AG09319 (cell line): ENCODE measurements at regions not wholly inside any gene's neighbourhood (a gene's known extent, or its start where the extent isn't known, plus 50 kb on each side); places are given as distances from the start of the nearest gene placed in this dataset.

Source experiments
- DNase-seq: peaks from one replicate; pipeline ENCODE4 v3.0.0-alpha.2; 2010; ENCODE audit warnings: low read depth; ENCODE audit errors: extremely low read depth
- TF ChIP-seq, protein P1 (sequence below): IDR thresholded peaks from 2 replicates; pipeline ENCODE4 v1.5.1; 2011; ENCODE audit warnings: low read depth, mild to moderate bottlenecking, inconsistent platforms, low read length, moderate library complexity

DNA sequence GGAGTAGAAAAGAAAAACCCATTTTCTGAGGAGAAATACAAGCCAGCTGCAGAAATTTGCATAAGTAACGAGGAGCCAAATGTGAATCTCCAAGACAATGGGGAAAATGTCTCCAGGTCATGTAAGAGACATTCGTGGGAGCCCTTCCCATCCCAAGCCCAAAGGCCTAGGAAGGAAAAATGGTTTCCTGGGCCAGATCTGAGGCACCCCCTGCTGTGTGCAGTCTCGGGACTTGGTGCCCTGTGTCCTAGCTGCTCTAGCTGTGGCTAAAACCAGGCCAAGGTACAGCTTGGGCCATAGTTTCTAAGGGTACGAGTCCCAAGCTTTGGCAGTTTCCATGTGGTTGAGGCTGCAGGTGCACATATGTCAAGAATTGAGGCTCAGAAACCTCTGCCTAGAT, 444.9 kb downstream of the PCDH20 start:
- TF ChIP-seq, protein P1, sequence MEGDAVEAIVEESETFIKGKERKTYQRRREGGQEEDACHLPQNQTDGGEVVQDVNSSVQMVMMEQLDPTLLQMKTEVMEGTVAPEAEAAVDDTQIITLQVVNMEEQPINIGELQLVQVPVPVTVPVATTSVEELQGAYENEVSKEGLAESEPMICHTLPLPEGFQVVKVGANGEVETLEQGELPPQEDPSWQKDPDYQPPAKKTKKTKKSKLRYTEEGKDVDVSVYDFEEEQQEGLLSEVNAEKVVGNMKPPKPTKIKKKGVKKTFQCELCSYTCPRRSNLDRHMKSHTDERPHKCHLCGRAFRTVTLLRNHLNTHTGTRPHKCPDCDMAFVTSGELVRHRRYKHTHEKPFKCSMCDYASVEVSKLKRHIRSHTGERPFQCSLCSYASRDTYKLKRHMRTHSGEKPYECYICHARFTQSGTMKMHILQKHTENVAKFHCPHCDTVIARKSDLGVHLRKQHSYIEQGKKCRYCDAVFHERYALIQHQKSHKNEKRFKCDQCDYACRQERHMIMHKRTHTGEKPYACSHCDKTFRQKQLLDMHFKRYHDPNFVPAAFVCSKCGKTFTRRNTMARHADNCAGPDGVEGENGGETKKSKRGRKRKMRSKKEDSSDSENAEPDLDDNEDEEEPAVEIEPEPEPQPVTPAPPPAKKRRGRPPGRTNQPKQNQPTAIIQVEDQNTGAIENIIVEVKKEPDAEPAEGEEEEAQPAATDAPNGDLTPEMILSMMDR = no peak
- no peak for DNase-seq

DNA sequence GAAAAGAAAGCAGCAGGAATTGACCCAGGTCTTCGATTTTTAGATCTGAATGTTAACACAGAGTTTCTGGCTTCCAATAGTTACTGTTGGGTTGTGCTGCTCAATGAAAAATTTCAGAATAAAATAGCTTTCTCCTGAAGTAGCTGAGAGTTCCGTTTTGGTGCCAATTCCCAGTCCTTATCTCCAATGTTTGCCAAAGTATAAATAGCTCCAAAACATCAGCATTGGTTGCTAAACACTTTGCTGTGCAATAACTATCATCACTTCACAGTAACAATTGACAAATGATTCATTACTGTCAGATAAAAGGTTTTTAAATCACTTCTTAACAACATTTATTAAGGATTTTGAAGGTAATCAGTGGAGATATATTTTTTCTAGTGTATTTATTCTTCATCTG, 446.0 kb downstream of the PCDH20 start:
- TF ChIP-seq, protein P1 = no peak
- DNase-seq = no peak

DNA sequence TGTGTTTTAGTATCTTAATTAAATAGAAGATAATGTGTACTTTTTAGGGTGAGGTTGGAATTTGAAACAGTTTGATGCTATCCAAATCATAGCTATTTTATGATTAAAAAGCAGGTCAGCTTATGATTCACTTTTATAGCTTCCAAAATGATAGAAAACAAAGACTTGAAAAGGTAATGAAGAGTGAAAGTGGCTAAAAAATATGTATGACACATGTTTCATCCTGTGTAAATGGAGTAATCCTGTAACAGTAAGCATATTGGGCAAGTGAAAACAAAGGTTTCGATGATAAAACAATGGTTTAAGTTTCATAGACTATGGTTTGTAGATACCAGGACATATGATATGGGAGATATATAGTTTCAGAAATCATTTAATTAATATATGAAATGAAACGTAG, 456.2 kb downstream of the PCDH20 start:
- TF ChIP-seq, protein P1 = no peak
- DNase-seq = no peak

DNA sequence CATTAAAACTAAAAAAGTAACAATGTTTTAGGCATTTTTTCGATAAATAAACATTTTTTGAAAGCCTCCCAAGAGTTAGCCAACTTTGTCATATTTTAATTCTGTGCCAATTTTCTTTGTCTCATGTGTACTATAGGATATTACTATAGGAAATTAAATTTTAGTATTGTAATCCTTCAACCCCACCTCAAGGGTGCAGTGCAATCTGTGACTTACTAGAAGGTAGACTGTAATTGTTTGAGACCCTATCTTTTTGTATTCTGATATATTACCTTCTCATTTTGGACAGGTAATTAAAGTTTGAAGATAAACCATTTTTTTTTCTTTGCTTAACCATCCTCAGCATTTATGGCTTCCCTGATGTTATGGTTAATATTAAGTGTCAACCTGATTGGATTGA, 457.8 kb downstream of the PCDH20 start:
- TF ChIP-seq, protein P1 = no peak
- DNase-seq = no peak

DNA sequence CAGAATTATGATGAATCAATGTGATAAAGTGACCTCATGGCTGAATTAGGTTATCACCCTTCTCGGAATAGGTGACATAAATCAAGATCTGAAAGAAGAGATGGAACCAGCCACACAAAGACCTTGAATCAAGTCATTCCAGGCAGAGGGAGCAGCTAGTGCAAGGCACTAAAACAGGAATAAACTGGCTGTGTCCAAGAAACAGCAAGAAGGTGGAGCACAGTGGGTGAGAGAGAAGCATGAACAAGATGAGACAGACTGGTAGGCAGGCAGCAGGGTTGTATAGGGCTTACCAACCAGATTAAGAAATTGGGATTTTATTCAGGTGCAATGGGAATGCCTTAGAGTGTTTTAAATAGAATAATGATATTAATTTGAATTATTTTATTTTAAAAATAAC, 470.3 kb downstream of the PCDH20 start:
- DNase-seq = no peak
- TF ChIP-seq, protein P1 = no peak

DNA sequence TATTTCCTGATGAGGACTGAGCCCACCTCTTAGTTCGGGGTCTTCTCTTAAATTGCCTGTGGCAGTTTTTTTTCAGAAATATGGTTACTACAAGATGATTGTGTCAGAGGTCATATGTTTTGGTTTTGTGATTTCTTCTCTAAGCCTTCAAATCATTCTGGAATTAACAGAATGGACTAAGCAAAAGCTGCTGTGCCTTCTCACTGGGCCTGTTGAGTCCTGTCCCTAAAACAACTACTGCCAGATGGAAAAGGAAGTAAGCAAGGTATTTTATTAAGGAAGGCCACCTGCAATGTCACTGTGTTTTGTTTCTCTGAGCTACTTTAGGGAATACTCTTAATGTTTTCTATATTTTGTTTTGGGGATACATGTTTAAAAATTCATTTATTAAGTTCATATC, 470.8 kb downstream of the PCDH20 start:
- TF ChIP-seq, protein P1 = no peak
- DNase-seq = no peak

DNA sequence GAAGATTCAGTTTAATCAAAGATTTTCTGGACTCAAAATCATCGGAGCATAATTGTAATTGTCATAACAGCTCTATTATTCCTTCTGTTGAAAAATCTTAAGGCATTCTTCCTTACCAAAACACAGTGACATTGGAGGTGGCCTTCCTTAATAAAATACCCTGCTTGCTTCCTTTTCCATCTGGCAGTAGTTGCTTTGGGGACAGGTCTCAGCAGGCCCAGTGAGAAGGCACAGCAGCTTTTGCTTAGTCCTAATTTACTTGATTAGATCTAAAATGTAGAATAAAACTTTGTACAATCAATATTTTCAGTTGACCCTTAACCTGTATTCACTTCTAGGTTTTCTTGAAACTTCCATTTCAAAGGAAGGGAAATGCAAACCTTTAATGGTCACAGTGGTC, 471.6 kb downstream of the PCDH20 start:
- no peak for DNase-seq
- TF ChIP-seq, protein P1 = no peak
